Epithelial cell of esophagus (primary cell): ENCODE measurements at regions not wholly inside any gene's neighbourhood (a gene's known extent, or its start where the extent isn't known, plus 50 kb on each side); places are given as distances from the start of the nearest gene placed in this dataset.

Experiments
- DNase-seq: peaks from one replicate; pipeline ENCODE4 v3.0.0; 2010; ENCODE audit warnings: low read depth
- H3K4me3 ChIP-seq: 2 replicates; pipeline ENCODE4 v1.5.1; 2011; ENCODE audit warnings: mild to moderate bottlenecking, low read length, control low read depth
- TF ChIP-seq, protein P1 (sequence below): IDR thresholded peaks from 2 replicates; pipeline ENCODE4 v1.5.1; 2011; ENCODE audit warnings: low read depth, mild to moderate bottlenecking, low read length, control low read depth, inconsistent platforms; ENCODE audit not compliant: insufficient read depth; ENCODE audit errors: missing control alignments

DNA sequence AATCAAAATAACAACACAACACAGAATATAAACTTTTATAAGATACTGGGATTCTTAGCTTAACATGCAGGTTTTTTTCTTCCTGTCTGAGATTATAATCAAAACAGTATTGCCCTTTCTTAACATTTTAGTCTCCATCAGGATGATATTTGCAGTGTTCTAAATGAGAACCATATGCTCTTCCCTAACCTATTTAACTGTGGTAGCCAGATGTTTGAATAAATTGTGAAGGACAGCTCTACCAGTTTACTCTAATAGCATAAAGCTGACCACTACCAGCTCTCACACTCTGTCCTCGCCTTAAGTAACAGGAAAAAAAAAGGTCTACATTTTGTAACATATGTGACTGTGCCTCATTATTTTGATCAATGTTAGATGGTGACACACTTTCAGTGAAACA, 618.7 kb upstream of the SGCG start:
- H3K4me3 ChIP-seq: no peak overlapping the region
- DNase-seq: no peak
- TF ChIP-seq, protein P1, sequence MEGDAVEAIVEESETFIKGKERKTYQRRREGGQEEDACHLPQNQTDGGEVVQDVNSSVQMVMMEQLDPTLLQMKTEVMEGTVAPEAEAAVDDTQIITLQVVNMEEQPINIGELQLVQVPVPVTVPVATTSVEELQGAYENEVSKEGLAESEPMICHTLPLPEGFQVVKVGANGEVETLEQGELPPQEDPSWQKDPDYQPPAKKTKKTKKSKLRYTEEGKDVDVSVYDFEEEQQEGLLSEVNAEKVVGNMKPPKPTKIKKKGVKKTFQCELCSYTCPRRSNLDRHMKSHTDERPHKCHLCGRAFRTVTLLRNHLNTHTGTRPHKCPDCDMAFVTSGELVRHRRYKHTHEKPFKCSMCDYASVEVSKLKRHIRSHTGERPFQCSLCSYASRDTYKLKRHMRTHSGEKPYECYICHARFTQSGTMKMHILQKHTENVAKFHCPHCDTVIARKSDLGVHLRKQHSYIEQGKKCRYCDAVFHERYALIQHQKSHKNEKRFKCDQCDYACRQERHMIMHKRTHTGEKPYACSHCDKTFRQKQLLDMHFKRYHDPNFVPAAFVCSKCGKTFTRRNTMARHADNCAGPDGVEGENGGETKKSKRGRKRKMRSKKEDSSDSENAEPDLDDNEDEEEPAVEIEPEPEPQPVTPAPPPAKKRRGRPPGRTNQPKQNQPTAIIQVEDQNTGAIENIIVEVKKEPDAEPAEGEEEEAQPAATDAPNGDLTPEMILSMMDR: no peak

DNA sequence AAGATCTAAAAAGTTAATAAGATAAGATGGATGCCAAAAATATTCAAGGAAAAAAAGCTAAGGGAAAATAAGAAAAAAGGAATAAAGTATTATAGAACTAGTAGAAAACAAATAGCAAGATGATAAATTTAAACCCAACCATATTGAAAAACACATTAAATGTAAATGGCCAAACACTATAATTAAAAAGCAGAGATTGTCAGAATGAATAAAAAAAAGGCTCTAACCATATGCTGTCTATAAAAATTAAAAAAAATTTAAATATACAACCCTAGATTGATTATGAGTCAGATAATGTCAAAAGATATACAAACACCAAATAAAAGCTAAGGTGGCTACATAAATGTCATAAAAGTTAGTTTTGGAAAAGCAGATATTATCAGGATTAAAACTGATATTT, 617.5 kb upstream of the SGCG start:
- no peak overlapping the region for H3K4me3 ChIP-seq
- TF ChIP-seq, protein P1: no peak
- DNase-seq: no peak

DNA sequence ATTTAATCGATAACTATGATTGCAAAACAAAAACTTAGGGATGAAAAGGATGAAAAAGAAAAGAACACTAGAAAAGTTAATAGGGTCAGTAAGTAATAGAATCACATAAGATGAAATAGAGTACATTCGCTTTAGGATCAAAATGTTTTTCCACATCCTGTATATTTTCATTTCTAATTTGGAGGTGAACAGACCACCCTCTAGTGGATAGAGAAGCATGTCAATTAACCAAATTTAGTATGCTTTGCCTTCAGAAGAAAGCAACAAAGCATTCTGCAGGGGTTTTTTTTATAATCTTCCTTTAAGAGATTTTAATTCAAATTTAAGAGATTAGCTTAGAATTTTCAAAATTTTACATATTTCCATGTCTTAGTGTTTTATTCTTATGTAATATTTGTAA, 611.0 kb upstream of the SGCG start:
- no peak for DNase-seq
- TF ChIP-seq, protein P1: no peak
- no peak overlapping the region for H3K4me3 ChIP-seq

DNA sequence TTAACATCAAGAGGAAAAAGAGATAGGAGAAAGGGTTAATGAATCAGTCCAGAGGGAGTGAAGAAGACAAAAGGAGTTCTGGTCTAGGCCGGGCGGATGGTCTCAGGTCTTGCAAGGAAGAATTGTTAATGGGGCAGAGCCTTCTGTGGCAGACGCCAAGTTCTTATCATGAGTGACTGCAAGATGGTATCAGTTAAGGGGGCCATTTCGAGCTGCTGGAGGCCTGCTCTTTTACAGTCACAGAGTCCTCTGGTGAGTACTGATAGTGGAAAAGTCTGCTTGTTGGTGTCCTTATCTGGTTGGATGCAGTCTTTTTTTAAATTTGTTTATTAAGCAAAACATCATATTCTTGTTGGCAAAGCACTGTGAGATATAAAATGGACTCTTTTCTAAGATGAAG, 590.9 kb upstream of the SGCG start:
- TF ChIP-seq, protein P1: no peak
- H3K4me3 ChIP-seq: no peak overlapping the region
- no peak for DNase-seq

DNA sequence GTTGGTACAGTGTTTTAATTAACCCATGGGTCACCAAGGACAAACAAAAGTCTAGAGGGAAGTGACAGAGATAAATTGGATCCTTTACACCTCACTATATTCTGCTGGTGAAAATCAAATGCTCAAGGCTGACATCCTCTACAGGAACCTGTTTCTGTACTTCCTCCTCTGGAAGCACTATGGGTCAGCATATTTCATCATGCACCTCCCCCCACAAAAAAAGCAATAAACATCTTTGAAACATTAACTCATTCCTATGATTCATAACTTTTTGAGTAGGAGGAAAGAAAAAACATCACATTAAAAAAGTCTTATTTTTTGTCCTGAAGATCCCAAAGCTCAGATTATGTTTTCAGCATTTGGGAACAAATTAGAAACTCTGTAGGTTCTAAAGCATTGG, 588.3 kb upstream of the SGCG start:
- TF ChIP-seq, protein P1: no peak
- peak; percentile 1 for DNase-seq
- no peak overlapping the region for H3K4me3 ChIP-seq

DNA sequence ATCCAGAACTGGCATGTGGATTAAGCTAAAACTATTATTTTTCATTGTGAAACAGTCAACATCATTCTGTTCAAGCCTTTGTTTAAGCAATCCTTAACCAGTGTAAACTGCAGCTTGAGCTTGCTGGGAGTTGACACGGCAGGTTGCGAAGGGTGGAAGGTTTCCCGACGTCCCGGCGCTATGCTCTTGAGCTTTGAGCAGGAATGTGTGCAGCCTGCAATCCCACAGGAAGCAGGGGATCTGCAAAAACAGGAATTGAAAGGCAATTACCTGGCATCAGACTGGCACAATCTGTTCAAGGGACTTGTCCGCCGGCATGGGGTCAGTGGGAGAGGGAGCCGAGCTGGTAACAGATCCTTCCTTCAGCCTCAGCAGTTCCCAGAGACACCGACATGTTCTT, 586.7 kb upstream of the SGCG start:
- TF ChIP-seq, protein P1: no peak
- no peak for DNase-seq
- H3K4me3 ChIP-seq: no peak overlapping the region

DNA sequence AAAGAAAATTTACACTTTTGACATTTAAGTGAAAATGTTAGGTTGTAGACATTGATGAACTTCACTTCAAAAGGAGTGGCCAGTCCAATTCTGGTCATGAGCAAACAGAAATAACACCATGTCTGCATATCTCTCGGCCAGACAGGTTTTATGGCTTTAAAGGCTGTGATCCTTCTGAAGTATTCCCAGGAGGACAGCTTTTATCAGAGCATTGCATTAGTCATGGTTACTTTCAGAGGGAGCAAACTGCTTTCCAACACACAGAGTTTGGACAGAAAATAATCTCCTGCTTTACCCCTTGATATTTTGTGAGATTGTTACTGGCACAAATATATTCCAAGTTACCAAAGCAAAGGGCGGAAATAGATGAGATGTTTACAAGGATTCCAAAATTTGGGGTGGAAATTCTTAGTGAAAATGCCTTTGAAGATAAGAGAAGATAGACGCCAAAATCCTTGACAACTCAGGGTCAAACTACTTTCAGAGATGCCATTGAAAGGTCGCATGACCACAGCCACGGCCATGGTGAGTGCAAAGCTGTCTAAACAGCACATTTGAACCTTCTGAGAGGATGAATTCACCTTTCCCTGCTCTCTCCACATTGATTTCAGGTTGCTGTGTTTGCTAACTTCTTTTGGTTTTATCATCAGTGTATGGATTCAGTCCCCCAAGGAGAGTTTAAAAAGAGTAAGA, 584.5 kb upstream of the SGCG start:
- H3K4me3 ChIP-seq: no peak overlapping the region
- TF ChIP-seq, protein P1: no peak
- no peak for DNase-seq
